K562 (cell line): ENCODE measurements at regions not wholly inside any gene's neighbourhood (a gene's known extent, or its start where the extent isn't known, plus 50 kb on each side); places are given as distances from the start of the nearest gene placed in this dataset.

Experiments
- ATAC-seq: fragments of 200-7000 bp; cut with Tn5 transposase; 3 replicates; pipeline ENCODE4 v1.9.1; 2020; ENCODE audit warnings: moderate library complexity
- BruUV-seq: library from RNA; stranded (reverse); fragments of 400-500 nt; replicated peaks from 2 replicates; lab custom pipeline; 2021; lab: Mats Ljungman, UMichigan
- CTCF ChIA-PET: fragments of 300-600 bp; formaldehyde crosslinking; extraction: SDS; loops from one replicate; lab custom pipeline; 2021; ENCODE audit warnings: low intra/inter-chr PET ratio; lab: Yijun Ruan, JAX
- POLR2A ChIA-PET: fragments of 300-600, 350-650 bp; sonication (Branson Sonifier 250); formaldehyde crosslinking; extraction: SDS; loops from one replicate; lab custom pipeline; 2021; ENCODE audit warnings: antibody characterized with exemption, inconsistent platforms; lab: Yijun Ruan, JAX
- DNase-seq, 4 experiments: peaks; one replicate each; pipeline versions ENCODE4 v3.0.0 to v3.0.0-alpha.2; 2011 to 2018; ENCODE audit warnings: low spot score in 3 of 4, mixed read lengths in 3 of 4; ENCODE audit errors: extremely low read depth in 1 of 4
- FAIRE-seq: peaks from 2 replicates; lab custom pipeline; 2011; peaks lifted over from hg19 to GRCh38; lab: Jason Lieb, UNC
- H2AFZ ChIP-seq: 2 replicates; pipeline ENCODE4 v1.6.0; 2011; ENCODE audit warnings: low read depth, low read length, control low read depth, inconsistent platforms
- H3K27ac ChIP-seq: fragments of 200-600 bp; 3 replicates; pipeline ENCODE4 v1.8.0; 2011; ENCODE audit warnings: low read depth, mild to moderate bottlenecking, control low read depth, inconsistent platforms, low read length, moderate library complexity, mixed read lengths; ENCODE audit errors: extremely low read depth
- H3K27me3 ChIP-seq, 2 experiments: fragments of 300-600 bp in 1 of 2; 2 replicates in 1 of 2; 3 replicates in 1 of 2; pipeline versions ENCODE4 v1.6.0 to v1.8.0; 2011; ENCODE audit warnings: inconsistent platforms in 2 of 2, low read length in 2 of 2, mild to moderate bottlenecking in 1 of 2, mixed read lengths in 1 of 2, moderate library complexity in 1 of 2; ENCODE audit not compliant: control insufficient read depth in 2 of 2, insufficient read depth in 2 of 2
- H3K36me3 ChIP-seq: fragments of 300-600 bp; 3 replicates; pipeline ENCODE4 v1.8.0; 2011; ENCODE audit warnings: mild to moderate bottlenecking, low read length, inconsistent platforms; ENCODE audit not compliant: control insufficient read depth, insufficient read depth
- H3K4me1 ChIP-seq, 2 experiments: fragments of 200-600 bp in 1 of 2; replicated peaks in 1 of 2; 2 replicates in 1 of 2; 3 replicates in 1 of 2; pipeline versions ENCODE4 v1.5.1 to v1.8.0; 2011; ENCODE audit warnings: inconsistent platforms in 2 of 2, low read length in 2 of 2, mild to moderate bottlenecking in 1 of 2, mixed read lengths in 1 of 2, moderate library complexity in 1 of 2; ENCODE audit not compliant: control insufficient read depth in 2 of 2, insufficient read depth in 2 of 2
- H3K4me2 ChIP-seq: 2 replicates; pipeline ENCODE4 v1.6.1; 2011; ENCODE audit warnings: low read length, control low read depth, inconsistent platforms, mixed read lengths; ENCODE audit not compliant: insufficient read depth
- H3K4me3 ChIP-seq: fragments of 200-600 bp; sonication (generic), shearing (Covaris generic); 2 replicates; pipeline ENCODE4 v1.5.1; 2016; ENCODE audit warnings: control low read depth, inconsistent platforms
- H3K79me2 ChIP-seq: fragments of 200-600 bp; 3 replicates; pipeline ENCODE4 v1.8.0; 2011; ENCODE audit warnings: low read length, inconsistent platforms; ENCODE audit not compliant: control insufficient read depth, insufficient read depth
- H3K9ac ChIP-seq, 2 experiments: 2 replicates each; pipeline versions ENCODE4 v1.6.0 to v1.6.1; 2011; ENCODE audit warnings: low read depth in 2 of 2, low read length in 2 of 2, control low read depth in 1 of 2, inconsistent platforms in 1 of 2, mild to moderate bottlenecking in 1 of 2, mixed read lengths in 1 of 2; ENCODE audit not compliant: insufficient read depth in 1 of 2
- H3K9me1 ChIP-seq: one replicate; pipeline ENCODE4 v1.6.0; 2011; ENCODE audit warnings: inconsistent platforms, mild to moderate bottlenecking, low read length, moderate library complexity; ENCODE audit not compliant: control insufficient read depth, insufficient read depth
- H3K9me3 ChIP-seq: replicated peaks from 2 replicates; pipeline ENCODE4 v1.5.1; 2011; ENCODE audit warnings: low read depth, low read length, inconsistent platforms; ENCODE audit not compliant: control insufficient read depth, insufficient read depth
- H4K20me1 ChIP-seq: replicated peaks from 2 replicates; pipeline ENCODE4 v1.6.1; 2011; ENCODE audit warnings: low read length, inconsistent platforms, mixed read lengths; ENCODE audit not compliant: control insufficient read depth, insufficient read depth
- EHMT2 ChIP-seq: fragments of 450-650 bp; IDR thresholded peaks from 2 replicates; pipeline ENCODE4 v1.6.1; 2018; ENCODE audit warnings: antibody characterized with exemption
- GTF2F1 ChIP-seq: IDR thresholded peaks from 2 replicates; pipeline ENCODE4 v1.6.1; 2011; ENCODE audit warnings: low read depth, low read length, improper control_type of control experiment
- HOMEZ ChIP-seq: fragments of 250-450 bp; sonication (Bioruptor Pico); IDR thresholded peaks from 2 replicates; pipeline ENCODE4 v1.4.0; 2020; ENCODE audit warnings: mild to moderate bottlenecking, moderate library complexity
- MITF ChIP-seq: IDR thresholded peaks from 2 replicates; pipeline ENCODE4 v1.6.1; 2014; ENCODE audit warnings: antibody characterized with exemption
- NFRKB ChIP-seq: fragments of 450-650 bp; IDR thresholded peaks from 2 replicates; pipeline ENCODE4 v1.6.1; 2016; ENCODE audit warnings: low read depth
- PYGO2 ChIP-seq: fragments of 450-650 bp; IDR thresholded peaks from 2 replicates; pipeline ENCODE4 v1.6.1; 2016; ENCODE audit warnings: mild to moderate bottlenecking, missing genetic modification characterization, moderate library complexity, missing compliant biosample characterization
- RUNX1 ChIP-seq: sonication (generic); IDR thresholded peaks from 2 replicates; pipeline ENCODE4 v1.6.1; 2016; ENCODE audit warnings: antibody characterized with exemption, low read depth
- TAF7 ChIP-seq: fragments of 450-650 bp; IDR thresholded peaks from 2 replicates; pipeline ENCODE4 v1.6.1; 2016; ENCODE audit warnings: missing genetic modification characterization, missing compliant biosample characterization
- ZBED1 ChIP-seq: IDR thresholded peaks from 2 replicates; pipeline ENCODE4 v1.6.1; 2014
- ZBTB9 ChIP-seq: fragments of 450-650 bp; formaldehyde crosslinking; IDR thresholded peaks from 2 replicates; pipeline ENCODE4 v1.4.0; 2020; ENCODE audit warnings: mild to moderate bottlenecking, moderate library complexity
- ZNF518B ChIP-seq: fragments of 250-450 bp; sonication (Bioruptor Pico); IDR thresholded peaks from 2 replicates; pipeline ENCODE4 v1.5.0; 2021; ENCODE audit warnings: mild to moderate bottlenecking, moderate library complexity
- WGBS: fragments of 100-300 bp; shearing (Covaris generic); methylation state at CpG from one replicate; pipeline ENCODE4 v1.1.6; 2016; ENCODE audit warnings: low coverage, mixed read lengths; ENCODE audit not compliant: insufficient coverage; ENCODE audit errors: missing lambda C conversion rate; 5-methylcytosine and 5-hydroxymethylcytosine counted together
- in situ Hi-C: fragments of 300-500 bp; cut with MboI; formaldehyde crosslinking; loops from 4 replicates; pipeline ENCODE4 v1.15.0; 2018; ENCODE audit warnings: inconsistent platforms, mixed read lengths
- intact Hi-C: fragments of 100-400 bp; cut with micrococcal nuclease; formaldehyde crosslinking; loops from 2 replicates; pipeline ENCODE4 v1.14.2; 2022

GRCh38 chr16:85321509-85322271, 209.4 kb upstream of the CIBAR2 start:
- no peaks in the 10 kb centered on the region for H3K9me1 ChIP-seq
- no peaks in the 10 kb centered on the region for H4K20me1 ChIP-seq
- H3K27ac ChIP-seq: peak overlapping the region; percentile 75
- no peaks in the 10 kb centered on the region for H3K27me3 ChIP-seq
- CTCF ChIA-PET: no interaction called here
- no TSS peak for BruUV-seq
- no peaks in the 10 kb centered on the region; the same call in 2 of the 3 replicates for H3K36me3 ChIP-seq
- peak; percentile 78 for ATAC-seq
- H3K9me3 ChIP-seq: no peaks in the 10 kb centered on the region
- H3K4me3 ChIP-seq: no peak overlapping the region
- intact Hi-C loops: no loop called here
- FAIRE-seq: peak; percentile 71
- DNase-seq: peak; percentile 45 to 68 (median 56)
- 34% methylated on average over 16 of the region's 16 CpGs for WGBS
- in situ Hi-C loops: no loop called here
- H2AFZ ChIP-seq: peak overlapping the region; percentile 89
- H3K79me2 ChIP-seq: peaks cover 29% of the 10 kb centered on the region
- POLR2A ChIA-PET: interaction anchor here (0.6 to 9.1 kb wide), 8 partner anchors 8 to 840 kb away, joined by 3 to 60 read pairs (median 4); no protein-coding TSS in a partner anchor
- H3K4me2 ChIP-seq: peak overlapping the region; percentile 68
- H3K9ac ChIP-seq: peak overlapping the region; percentile 58 to 92; a peak in 3 of 4 replicates
- peaks cover 39 to 57% of the 10 kb centered on the region in 2 experiments for H3K4me1 ChIP-seq
- TF ChIP-seq TAF7 (tag): no peak
- TF ChIP-seq PYGO2 (tag): no peak
- no peak for TF ChIP-seq ZBED1
- no peak for TF ChIP-seq GTF2F1
- TF ChIP-seq RUNX1: no peak
- TF ChIP-seq ZNF518B: no peak
- TF ChIP-seq MITF: no peak
- peak; percentile 89 for TF ChIP-seq ZBTB9 (CRISPR knock-in tag)
- TF ChIP-seq NFRKB: no peak
- TF ChIP-seq EHMT2: no peak
- TF ChIP-seq HOMEZ: no peak
